Breast epithelium (tissue), 4 donors: ENCODE measurements at regions not wholly inside any gene's neighbourhood (a gene's known extent, or its start where the extent isn't known, plus 50 kb on each side); places are given as distances from the start of the nearest gene placed in this dataset.

ENCODE experiments used
- DNase-seq, 2 donors: peaks; one replicate each; pipeline ENCODE4 v3.0.0-alpha.2; 2019; ENCODE audit warnings: low spot score in 2 of 2
- H3K27ac ChIP-seq, 2 donors: fragments of 200-600 bp; sonication (generic) in 1 of 2; one replicate each; pipeline ENCODE4 v1.5.1; 2016 to 2019; ENCODE audit warnings: mild to moderate bottlenecking in 1 of 2
- H3K27me3 ChIP-seq, 2 donors: fragments of 200-600 bp; sonication (generic) in 1 of 2; one replicate each; pipeline versions ENCODE4 v1.5.1 to v1.6.0; 2017 to 2019; ENCODE audit warnings: control low read depth in 1 of 2, mild to moderate bottlenecking in 1 of 2
- H3K36me3 ChIP-seq: fragments of 200-600 bp; one replicate; pipeline ENCODE4 v1.5.1; 2019
- H3K4me1 ChIP-seq, 2 donors: fragments of 200-600 bp; sonication (generic); one replicate each; pipeline ENCODE4 v1.5.1; 2016 to 2019; ENCODE audit warnings: control low read depth in 1 of 2
- H3K4me3 ChIP-seq, 3 donors: fragments of 200-600 bp; sonication (generic); 1 replicate in 2 of 3; 2 replicates in 1 of 3; pipeline ENCODE4 v1.5.1; 2016 to 2019; ENCODE audit warnings: mild to moderate bottlenecking in 3 of 3, moderate library complexity in 2 of 3
- H3K9me3 ChIP-seq, 2 donors: fragments of 200-600 bp; sonication (generic) in 1 of 2; one replicate each; pipeline ENCODE4 v1.5.1; 2016 to 2019; ENCODE audit warnings: control low read depth in 1 of 2
- POLR2A ChIP-seq: fragments of 450-650 bp; IDR thresholded peaks from one replicate; pipeline ENCODE4 v1.6.1; 2016; ENCODE audit warnings: antibody characterized with exemption, mild to moderate bottlenecking, moderate library complexity
- POLR2AphosphoS5 ChIP-seq, 3 donors: sonication (generic); formaldehyde crosslinking; IDR thresholded peaks; one replicate each; pipeline ENCODE4 v1.6.1; 2017; ENCODE audit warnings: antibody characterized with exemption in 3 of 3
- intact Hi-C: fragments of 100-400 bp; cut with DNase I; formaldehyde crosslinking; loops from one replicate; pipeline ENCODE4 v1.15.1; 2023; ENCODE audit warnings: low total_unique reads
- TF ChIP-seq, protein P1 (sequence below), 3 donors: fragments of 450-650 bp; IDR thresholded peaks; one replicate each; pipeline ENCODE4 v1.5.1; 2016 to 2017; ENCODE audit warnings: antibody characterized with exemption in 3 of 3, mild to moderate bottlenecking in 3 of 3, moderate library complexity in 3 of 3

DNA sequence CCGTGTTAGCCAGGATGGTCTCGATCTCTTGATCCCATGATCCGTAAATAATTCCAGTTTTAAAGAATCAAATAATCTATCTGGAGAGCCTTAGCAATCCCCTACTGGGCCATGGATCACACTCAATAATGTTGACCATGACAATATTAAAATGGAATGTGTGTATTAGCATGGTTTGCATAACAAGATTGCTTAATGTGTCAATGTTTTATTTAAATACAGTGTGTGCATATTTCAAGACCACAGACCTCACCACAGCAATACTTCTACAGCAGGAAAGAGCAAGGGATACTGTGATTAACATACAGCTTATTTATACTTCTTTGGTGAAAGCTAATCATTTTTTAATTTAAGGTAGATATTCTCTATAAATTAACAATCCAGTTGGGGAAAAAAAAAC, 470.4 kb downstream of the TFAP2B start:
- Histone ChIP-seq H3K27me3 (no peaks in the 10 kb centered on the region), H3K9me3 (no peaks in the 10 kb centered on the region)

DNA sequence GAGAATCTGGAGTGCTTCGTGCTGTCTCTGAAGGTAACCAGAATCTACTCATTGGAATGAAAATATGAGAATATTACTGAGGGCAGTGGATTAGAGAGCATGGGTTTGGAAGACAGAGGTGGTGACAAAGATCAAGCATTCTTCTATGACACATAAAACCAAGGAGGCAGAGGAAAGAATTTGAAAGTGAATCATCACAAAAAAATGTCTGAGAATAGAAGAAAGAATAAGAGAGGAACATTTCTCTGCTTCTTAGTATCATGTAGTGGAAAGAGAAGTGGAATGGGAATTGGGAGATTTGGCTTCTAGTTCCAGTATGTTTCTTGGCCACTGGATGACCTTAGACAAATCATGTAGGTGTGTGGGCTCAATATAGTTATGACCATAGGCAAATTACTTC, 474.0 kb downstream of the TFAP2B start:
- DNase-seq, result no peak
- no peaks in the 10 kb centered on the region for H3K27me3 ChIP-seq
- H3K27ac ChIP-seq, result peak overlapping the region in 1 of 2 donors; percentile 43
- TF ChIP-seq, protein P1, sequence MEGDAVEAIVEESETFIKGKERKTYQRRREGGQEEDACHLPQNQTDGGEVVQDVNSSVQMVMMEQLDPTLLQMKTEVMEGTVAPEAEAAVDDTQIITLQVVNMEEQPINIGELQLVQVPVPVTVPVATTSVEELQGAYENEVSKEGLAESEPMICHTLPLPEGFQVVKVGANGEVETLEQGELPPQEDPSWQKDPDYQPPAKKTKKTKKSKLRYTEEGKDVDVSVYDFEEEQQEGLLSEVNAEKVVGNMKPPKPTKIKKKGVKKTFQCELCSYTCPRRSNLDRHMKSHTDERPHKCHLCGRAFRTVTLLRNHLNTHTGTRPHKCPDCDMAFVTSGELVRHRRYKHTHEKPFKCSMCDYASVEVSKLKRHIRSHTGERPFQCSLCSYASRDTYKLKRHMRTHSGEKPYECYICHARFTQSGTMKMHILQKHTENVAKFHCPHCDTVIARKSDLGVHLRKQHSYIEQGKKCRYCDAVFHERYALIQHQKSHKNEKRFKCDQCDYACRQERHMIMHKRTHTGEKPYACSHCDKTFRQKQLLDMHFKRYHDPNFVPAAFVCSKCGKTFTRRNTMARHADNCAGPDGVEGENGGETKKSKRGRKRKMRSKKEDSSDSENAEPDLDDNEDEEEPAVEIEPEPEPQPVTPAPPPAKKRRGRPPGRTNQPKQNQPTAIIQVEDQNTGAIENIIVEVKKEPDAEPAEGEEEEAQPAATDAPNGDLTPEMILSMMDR (IDR thresholded peaks at IDR 0.05), result no peak
- TF ChIP-seq POLR2A (no peak), POLR2AphosphoS5 (IDR thresholded peaks at IDR 0.05) (no peak)
- no peaks in the 10 kb centered on the region for H3K36me3 ChIP-seq
- intact Hi-C loops, result no loop called here
- no peak overlapping the region for H3K4me3 ChIP-seq
- no peaks in the 10 kb centered on the region for H3K4me1 ChIP-seq
- no peaks in the 10 kb centered on the region for H3K9me3 ChIP-seq

More for the DNA sequence above, 470.4 kb downstream of the TFAP2B start:
- Histone ChIP-seq H3K4me1 (no peaks in the 10 kb centered on the region), H3K36me3 (no peaks in the 10 kb centered on the region), H3K4me3 (no peak overlapping the region), H3K27ac (no peak overlapping the region)
- intact Hi-C loops, result no loop called here
- TF ChIP-seq POLR2AphosphoS5 (IDR thresholded peaks at IDR 0.05) (no peak), POLR2A (no peak)
- TF ChIP-seq, protein P1 (IDR thresholded peaks at IDR 0.05), result no peak
- DNase-seq, result no peak

DNA sequence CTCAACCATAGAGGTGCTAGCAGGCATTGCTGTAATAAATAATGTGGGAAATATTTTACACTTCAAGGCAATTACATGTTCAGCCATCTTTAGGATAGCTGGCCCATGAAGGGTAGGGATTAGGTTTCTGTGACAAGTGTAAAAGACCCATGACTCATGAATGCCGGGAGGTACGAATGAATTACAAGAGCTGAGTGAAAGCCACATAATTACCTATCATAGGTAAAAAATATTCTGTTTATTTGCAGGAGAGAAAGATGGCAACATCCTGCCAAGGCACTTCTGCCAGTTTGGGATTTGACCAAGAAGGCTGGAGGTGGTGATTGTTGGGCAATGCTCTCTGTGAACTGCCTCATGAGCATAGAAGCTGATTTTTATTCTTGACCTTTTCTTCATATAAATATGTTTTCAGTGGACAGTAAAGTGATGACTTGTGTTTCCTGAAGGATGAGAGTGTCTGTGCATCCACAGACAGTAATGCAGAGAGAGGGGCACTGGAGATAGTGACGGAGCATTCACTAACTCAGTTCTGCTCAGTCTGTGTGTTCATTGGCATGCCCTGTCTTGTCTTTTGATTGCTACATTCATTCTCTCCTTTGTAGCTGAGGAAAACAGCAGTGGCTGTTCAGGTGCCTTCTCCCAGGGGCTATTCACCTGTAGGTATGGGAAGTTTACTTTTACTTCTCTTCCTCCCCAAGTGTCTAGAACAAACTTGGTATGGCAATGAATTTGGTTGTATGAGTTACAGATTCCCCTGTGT, 481.1 kb downstream of the TFAP2B start:
- no peaks in the 10 kb centered on the region for H3K36me3 ChIP-seq
- intact Hi-C loops, result no loop called here
- peak in 1 of 2 donors; percentile 75 for DNase-seq
- peak overlapping the region; percentile 56 to 65 for H3K27ac ChIP-seq
- H3K4me3 ChIP-seq, result no peak overlapping the region
- H3K9me3 ChIP-seq, result no peaks in the 10 kb centered on the region
- no peaks in the 10 kb centered on the region for H3K27me3 ChIP-seq
- H3K4me1 ChIP-seq, result no peaks in the 10 kb centered on the region
- TF ChIP-seq POLR2AphosphoS5 (IDR thresholded peaks at IDR 0.05), result peak in 1 of 3 donors; percentile 9
- no peak for TF ChIP-seq POLR2A

DNA sequence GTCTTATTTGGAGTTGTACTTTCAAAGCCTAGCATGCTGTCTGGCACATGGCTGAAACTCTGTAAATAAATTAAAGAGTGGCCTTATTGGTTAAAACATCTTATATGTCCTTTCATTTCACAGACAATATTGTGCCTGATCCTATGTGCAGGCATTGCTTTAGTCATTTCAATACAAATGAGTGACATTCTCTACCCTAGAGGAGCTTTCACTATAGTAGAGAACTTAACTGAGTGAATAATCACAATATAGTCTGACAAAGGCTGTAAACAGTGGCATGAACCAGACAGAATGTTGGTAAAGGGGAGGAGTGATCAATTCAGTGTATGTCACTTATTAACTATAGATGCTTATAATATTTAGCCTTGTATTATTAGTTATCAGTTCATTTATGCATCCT, 481.8 kb downstream of the TFAP2B start:
- intact Hi-C loops, result no loop called here
- no peak for DNase-seq
- H3K36me3 ChIP-seq, result no peaks in the 10 kb centered on the region
- no peaks in the 10 kb centered on the region for H3K9me3 ChIP-seq
- no peaks in the 10 kb centered on the region for H3K27me3 ChIP-seq
- no peak overlapping the region for H3K4me3 ChIP-seq
- peak overlapping the region; percentile 56 to 65 for H3K27ac ChIP-seq
- TF ChIP-seq POLR2A (no peak), POLR2AphosphoS5 (IDR thresholded peaks at IDR 0.05) (no peak)
- TF ChIP-seq, protein P1 (IDR thresholded peaks at IDR 0.05), result no peak
- no peaks in the 10 kb centered on the region for H3K4me1 ChIP-seq

DNA sequence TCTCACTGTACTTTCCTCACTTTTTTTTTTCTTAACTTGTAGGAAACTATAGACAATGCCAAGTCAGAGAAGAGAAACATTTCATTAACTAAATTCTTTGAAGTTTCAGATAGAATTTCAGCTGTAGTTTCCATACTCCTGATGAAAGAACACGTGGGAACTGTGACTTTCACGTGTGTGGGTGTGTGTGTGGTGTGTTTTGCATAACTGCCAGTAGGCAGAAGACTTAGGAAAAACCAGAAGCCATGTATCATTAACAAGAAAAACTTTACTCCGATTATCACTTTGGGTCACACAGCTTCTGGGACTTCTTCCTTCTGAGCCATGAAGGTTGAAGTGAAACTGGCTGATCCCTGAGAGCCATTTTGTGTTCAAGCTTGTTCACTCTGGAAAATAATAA, 483.3 kb downstream of the TFAP2B start:
- no peaks in the 10 kb centered on the region for H3K36me3 ChIP-seq
- no peak overlapping the region for H3K4me3 ChIP-seq
- no peaks in the 10 kb centered on the region for H3K9me3 ChIP-seq
- TF ChIP-seq, protein P1 (IDR thresholded peaks at IDR 0.05), result no peak
- TF ChIP-seq POLR2A (no peak), POLR2AphosphoS5 (IDR thresholded peaks at IDR 0.05) (no peak)
- intact Hi-C loops, result no loop called here
- H3K27ac ChIP-seq, result no peak overlapping the region
- H3K4me1 ChIP-seq, result no peaks in the 10 kb centered on the region
- DNase-seq, result no peak
- H3K27me3 ChIP-seq, result no peaks in the 10 kb centered on the region
